ENCODE measurements at regions not wholly inside any gene's neighbourhood (a gene's known extent, or its start where the extent isn't known, plus 50 kb on each side); places are given as distances from the start of the nearest gene placed in this dataset.

DNA sequence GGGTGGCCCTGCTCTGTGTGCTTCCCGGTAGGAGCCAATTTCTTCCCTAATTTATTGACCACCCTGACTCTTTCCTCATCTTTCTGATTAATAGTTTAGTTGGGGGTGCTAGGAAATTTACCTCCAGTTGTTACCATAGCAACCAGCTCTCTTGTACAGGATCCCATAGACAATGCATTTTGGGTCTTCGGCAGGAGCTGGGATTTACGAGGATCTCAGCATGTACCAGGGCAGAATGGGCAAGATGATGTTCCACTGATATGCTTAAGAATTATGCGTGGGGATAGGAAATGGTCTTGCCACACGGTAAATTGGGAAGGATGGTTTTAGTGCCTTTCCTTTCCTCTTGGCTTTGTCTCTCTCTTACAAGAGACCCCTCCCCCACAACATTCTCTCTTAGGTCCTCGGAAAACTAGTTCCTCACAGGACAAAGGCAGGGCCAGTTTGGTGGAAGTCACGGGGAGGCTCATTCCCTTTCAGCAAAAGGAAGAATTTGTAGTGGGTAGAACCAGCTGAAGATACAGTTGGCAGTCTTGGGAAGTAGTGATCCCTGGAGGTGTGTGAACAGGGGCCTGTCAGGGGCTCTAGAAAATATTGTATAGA is 133.4 kb upstream of the SHB start:
- peaks cover 5% of the 10 kb centered on the region for H3K4me1 Mint-ChIP-seq (ENCODE audit: insufficient read depth, unreplicated experiment)

GRCh38 chr9:38201844-38202243 is 132.8 kb upstream of the SHB start:
- no peaks in the 10 kb centered on the region for H3K36me3 Mint-ChIP-seq (ENCODE audit: insufficient read depth, unreplicated experiment)
- no peak for TF ChIP-seq CTCF (IDR thresholded peaks at IDR 0.05; ENCODE audit: unreplicated experiment)
- H3K27ac Mint-ChIP-seq (ENCODE audit: low read depth, unreplicated experiment): no peak overlapping the region
- BruUV-seq (replicated peaks): no TSS peak
- H3K9me3 Mint-ChIP-seq (ENCODE audit: unreplicated experiment): no peaks in the 10 kb centered on the region
- ChIA-PET CTCF (no interaction called here), POLR2A (no interaction called here)
- no peak for DNase-seq (ENCODE audit: unreplicated experiment)
- intact Hi-C loops (cut with micrococcal nuclease): no loop called here
- peaks cover 10% of the 10 kb centered on the region for H3K27me3 Mint-ChIP-seq (ENCODE audit: insufficient read depth, unreplicated experiment)
- peaks cover 5% of the 10 kb centered on the region for H3K4me1 Mint-ChIP-seq (ENCODE audit: insufficient read depth, unreplicated experiment)
- no peak overlapping the region for H3K4me3 Mint-ChIP-seq (ENCODE audit: unreplicated experiment)

More for the DNA sequence above, 133.4 kb upstream of the SHB start:
- BruUV-seq (replicated peaks): no TSS peak
- DNase-seq (ENCODE audit: unreplicated experiment): no peak
- Mint-ChIP-seq H3K36me3 (ENCODE audit: insufficient read depth, unreplicated experiment) (no peaks in the 10 kb centered on the region), H3K27me3 (ENCODE audit: insufficient read depth, unreplicated experiment) (peaks cover 10% of the 10 kb centered on the region), H3K4me3 (ENCODE audit: unreplicated experiment) (no peak overlapping the region), H3K27ac (ENCODE audit: low read depth, unreplicated experiment) (no peak overlapping the region), H3K9me3 (ENCODE audit: unreplicated experiment) (no peaks in the 10 kb centered on the region)
- POLR2A ChIA-PET: no interaction called here
- no peak for TF ChIP-seq CTCF (IDR thresholded peaks at IDR 0.05; ENCODE audit: unreplicated experiment)
- CTCF ChIA-PET: interaction anchor here (0.6 kb wide), 1 partner anchor 207 kb away, joined by 3 read pairs; no protein-coding TSS in a partner anchor
- intact Hi-C loops (cut with micrococcal nuclease): no loop called here

DNA sequence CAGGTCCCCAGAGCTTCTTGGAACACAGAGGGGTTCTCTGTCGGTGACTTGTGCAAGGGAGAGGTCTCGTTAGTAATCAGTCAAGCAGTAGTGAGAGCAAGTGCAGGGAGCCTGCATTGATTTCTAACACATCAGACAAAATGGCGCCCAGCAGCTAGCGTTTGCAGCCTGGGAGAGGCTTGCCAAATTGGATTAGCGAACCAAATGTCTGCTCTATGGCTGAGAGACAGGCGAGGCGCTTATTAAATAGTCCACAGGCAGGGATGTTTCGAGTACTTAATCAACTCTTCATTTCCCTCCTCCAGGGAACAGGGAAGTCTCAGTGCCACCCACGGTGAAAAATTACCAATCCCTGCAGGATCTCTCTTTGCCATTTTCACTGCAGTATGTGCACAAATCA is 131.4 kb upstream of the SHB start:
- H3K27me3 Mint-ChIP-seq (ENCODE audit: insufficient read depth, unreplicated experiment): peaks cover 10% of the 10 kb centered on the region

GRCh38 chr9:38198140-38198539 is 129.1 kb upstream of the SHB start:
- CTCF ChIA-PET: interaction anchor here (1.2 kb wide), 1 partner anchor 112 kb away, joined by 3 read pairs; no protein-coding TSS in a partner anchor
- H3K27me3 Mint-ChIP-seq (ENCODE audit: insufficient read depth, unreplicated experiment): peaks cover 10% of the 10 kb centered on the region

More for the DNA sequence above, 131.4 kb upstream of the SHB start:
- Mint-ChIP-seq H3K9me3 (ENCODE audit: unreplicated experiment) (no peaks in the 10 kb centered on the region), H3K36me3 (ENCODE audit: insufficient read depth, unreplicated experiment) (no peaks in the 10 kb centered on the region), H3K4me3 (ENCODE audit: unreplicated experiment) (no peak overlapping the region), H3K4me1 (ENCODE audit: insufficient read depth, unreplicated experiment) (peaks cover 11% of the 10 kb centered on the region), H3K27ac (ENCODE audit: low read depth, unreplicated experiment) (no peak overlapping the region)
- intact Hi-C loops (cut with micrococcal nuclease): no loop called here
- DNase-seq (ENCODE audit: unreplicated experiment): no peak
- TF ChIP-seq CTCF (IDR thresholded peaks at IDR 0.05; ENCODE audit: unreplicated experiment): no peak
- ChIA-PET POLR2A (interaction anchor here (1.1 kb wide), 1 partner anchor 27 kb away, joined by 4 read pairs; no protein-coding TSS in a partner anchor), CTCF (no interaction called here)
- BruUV-seq (replicated peaks): no TSS peak

More at GRCh38 chr9:38198140-38198539, 129.1 kb upstream of the SHB start:
- no peaks in the 10 kb centered on the region for H3K36me3 Mint-ChIP-seq (ENCODE audit: insufficient read depth, unreplicated experiment)
- H3K4me1 Mint-ChIP-seq (ENCODE audit: insufficient read depth, unreplicated experiment): peaks cover 6% of the 10 kb centered on the region
- no peaks in the 10 kb centered on the region for H3K9me3 Mint-ChIP-seq (ENCODE audit: unreplicated experiment)
- H3K27ac Mint-ChIP-seq (ENCODE audit: low read depth, unreplicated experiment): no peak overlapping the region
- DNase-seq (ENCODE audit: unreplicated experiment): no peak
- no peak for TF ChIP-seq CTCF (IDR thresholded peaks at IDR 0.05; ENCODE audit: unreplicated experiment)
- no TSS peak for BruUV-seq (replicated peaks)
- intact Hi-C loops (cut with micrococcal nuclease): no loop called here
- POLR2A ChIA-PET: interaction anchor here (1.0 kb wide), 1 partner anchor 9 kb away, joined by 3 read pairs; no protein-coding TSS in a partner anchor
- H3K4me3 Mint-ChIP-seq (ENCODE audit: unreplicated experiment): no peak overlapping the region
